Upper lobe of right lung (tissue), 1 donor: ENCODE measurements at regions not wholly inside any gene's neighbourhood (a gene's known extent, or its start where the extent isn't known, plus 50 kb on each side); places are given as distances from the start of the nearest gene placed in this dataset.

Experiments used
- ATAC-seq: fragments of 200-7000 bp; cut with Tn5 transposase; one replicate; pipeline ENCODE4 v1.9.1; 2020; ENCODE audit warnings: mild to moderate bottlenecking, moderate library complexity
- DNase-seq: peaks from one replicate; pipeline ENCODE4 v3.0.0-alpha.2; 2020
- H3K27ac ChIP-seq: fragments of 200-600 bp; one replicate; pipeline ENCODE4 v1.8.0; 2022
- H3K27me3 ChIP-seq: fragments of 200-600 bp; one replicate; pipeline ENCODE4 v1.8.0; 2022; ENCODE audit warnings: mild to moderate bottlenecking
- H3K36me3 ChIP-seq: fragments of 200-600 bp; one replicate; pipeline ENCODE4 v1.8.0; 2022
- H3K4me1 ChIP-seq: fragments of 200-600 bp; one replicate; pipeline ENCODE4 v1.8.0; 2022
- H3K4me3 ChIP-seq: fragments of 200-600 bp; one replicate; pipeline ENCODE4 v1.8.0; 2022; ENCODE audit warnings: mild to moderate bottlenecking
- H3K9me3 ChIP-seq: fragments of 200-600 bp; one replicate; pipeline ENCODE4 v1.8.0; 2022
- intact Hi-C: fragments of 100-400 bp; cut with DNase I; formaldehyde crosslinking; loops from one replicate; pipeline ENCODE4 v1.11.0; 2022
- TF ChIP-seq, protein P1 (sequence below): fragments of 200-600 bp; IDR thresholded peaks from one replicate; pipeline ENCODE4 v1.8.0; 2022; ENCODE audit warnings: antibody characterized with exemption
- donor health status: DM: no; HTN: yes; CAD: no; lungs with severe emphysema.

DNA sequence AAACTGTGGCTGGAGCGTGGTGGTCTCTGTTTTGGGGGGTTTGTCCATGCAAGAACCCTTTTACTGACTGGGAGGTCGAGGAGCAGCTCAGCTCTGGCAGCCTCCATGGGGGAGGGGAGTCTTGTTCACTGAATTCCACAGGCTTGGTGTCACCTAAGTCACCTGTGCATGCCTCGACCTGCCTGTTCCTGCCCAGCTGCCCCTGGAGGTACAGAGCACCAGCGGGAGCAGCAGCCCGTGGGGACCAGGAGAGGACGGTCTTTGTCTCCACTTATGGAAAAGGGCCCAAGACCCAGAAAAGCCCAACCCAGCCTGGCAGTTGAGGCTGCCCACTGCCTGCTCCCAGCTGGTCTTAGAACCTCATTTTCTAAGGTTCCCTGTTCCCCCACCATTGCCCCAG lies 168.7 kb upstream of the AGAP1 start:
- Histone ChIP-seq H3K4me3 (no peak overlapping the region), H3K27me3 (no peaks in the 10 kb centered on the region), H3K4me1 (no peaks in the 10 kb centered on the region), H3K9me3 (no peaks in the 10 kb centered on the region), H3K36me3 (no peaks in the 10 kb centered on the region), H3K27ac (no peak overlapping the region)
- DNase-seq (no peak), ATAC-seq (peak; percentile 36)
- intact Hi-C loops = no loop called here
- TF ChIP-seq, protein P1, sequence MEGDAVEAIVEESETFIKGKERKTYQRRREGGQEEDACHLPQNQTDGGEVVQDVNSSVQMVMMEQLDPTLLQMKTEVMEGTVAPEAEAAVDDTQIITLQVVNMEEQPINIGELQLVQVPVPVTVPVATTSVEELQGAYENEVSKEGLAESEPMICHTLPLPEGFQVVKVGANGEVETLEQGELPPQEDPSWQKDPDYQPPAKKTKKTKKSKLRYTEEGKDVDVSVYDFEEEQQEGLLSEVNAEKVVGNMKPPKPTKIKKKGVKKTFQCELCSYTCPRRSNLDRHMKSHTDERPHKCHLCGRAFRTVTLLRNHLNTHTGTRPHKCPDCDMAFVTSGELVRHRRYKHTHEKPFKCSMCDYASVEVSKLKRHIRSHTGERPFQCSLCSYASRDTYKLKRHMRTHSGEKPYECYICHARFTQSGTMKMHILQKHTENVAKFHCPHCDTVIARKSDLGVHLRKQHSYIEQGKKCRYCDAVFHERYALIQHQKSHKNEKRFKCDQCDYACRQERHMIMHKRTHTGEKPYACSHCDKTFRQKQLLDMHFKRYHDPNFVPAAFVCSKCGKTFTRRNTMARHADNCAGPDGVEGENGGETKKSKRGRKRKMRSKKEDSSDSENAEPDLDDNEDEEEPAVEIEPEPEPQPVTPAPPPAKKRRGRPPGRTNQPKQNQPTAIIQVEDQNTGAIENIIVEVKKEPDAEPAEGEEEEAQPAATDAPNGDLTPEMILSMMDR = no peak

DNA sequence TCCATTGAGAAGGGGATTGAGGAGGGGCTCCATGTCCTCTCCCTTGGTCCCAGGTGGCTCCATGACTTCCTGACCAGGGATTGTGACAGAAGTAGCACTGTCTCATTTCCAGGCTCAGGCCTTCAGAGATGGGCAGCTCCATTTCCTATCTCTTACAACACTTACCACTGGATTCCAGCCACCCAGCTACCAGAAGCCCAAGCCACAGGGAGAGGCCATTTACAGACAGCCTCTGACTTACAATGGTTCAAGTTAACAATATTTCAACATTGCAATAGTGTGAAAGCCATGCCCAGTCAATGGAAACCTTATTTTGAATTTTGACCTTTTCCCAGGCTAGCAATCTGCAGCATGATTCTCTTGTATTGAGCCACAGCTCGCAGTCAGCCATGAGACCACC lies 164.9 kb upstream of the AGAP1 start:
- TF ChIP-seq, protein P1 = no peak
- no peak overlapping the region for H3K4me3 ChIP-seq
- ATAC-seq = no peak
- H3K27ac ChIP-seq = no peak overlapping the region
- intact Hi-C loops = no loop called here
- no peaks in the 10 kb centered on the region for H3K9me3 ChIP-seq
- no peaks in the 10 kb centered on the region for H3K27me3 ChIP-seq
- no peak for DNase-seq
- no peaks in the 10 kb centered on the region for H3K36me3 ChIP-seq
- no peaks in the 10 kb centered on the region for H3K4me1 ChIP-seq

DNA sequence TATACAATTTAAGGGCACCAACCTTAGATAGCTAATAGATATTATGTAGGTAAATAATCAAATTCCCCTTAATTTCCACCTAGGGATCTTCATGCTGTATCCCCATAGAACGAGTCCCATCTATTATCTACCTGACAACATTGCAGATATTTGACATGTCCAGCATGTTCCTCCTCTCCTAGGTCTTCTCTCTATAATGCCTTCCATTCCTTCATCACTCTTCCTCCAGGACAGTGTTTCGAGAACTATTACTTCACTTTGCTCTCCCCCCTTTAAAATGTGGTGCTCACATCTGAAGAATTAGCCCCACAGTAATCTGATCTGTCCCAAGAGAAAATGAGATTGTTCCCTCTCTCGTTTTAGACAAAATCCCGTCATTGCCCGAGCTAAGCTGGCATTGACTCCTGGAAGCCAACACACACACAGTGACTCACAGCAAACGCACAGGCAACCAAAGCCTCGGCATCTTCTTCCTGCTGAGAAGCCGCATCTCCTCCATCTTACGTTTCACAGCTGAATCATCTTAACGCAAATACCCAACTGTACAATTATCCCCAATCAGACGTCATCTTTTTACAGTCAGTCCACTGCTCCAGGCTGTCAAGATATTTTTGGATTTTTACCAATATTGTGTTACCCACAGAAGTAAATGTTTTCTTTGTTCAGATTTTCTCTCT lies 162.9 kb upstream of the AGAP1 start:
- H3K27ac ChIP-seq = no peak overlapping the region
- ATAC-seq = no peak
- no peaks in the 10 kb centered on the region for H3K4me1 ChIP-seq
- no peaks in the 10 kb centered on the region for H3K36me3 ChIP-seq
- intact Hi-C loops = no loop called here
- DNase-seq = no peak
- H3K4me3 ChIP-seq = no peak overlapping the region
- H3K27me3 ChIP-seq = no peaks in the 10 kb centered on the region
- TF ChIP-seq, protein P1 = no peak
- H3K9me3 ChIP-seq = no peaks in the 10 kb centered on the region

DNA sequence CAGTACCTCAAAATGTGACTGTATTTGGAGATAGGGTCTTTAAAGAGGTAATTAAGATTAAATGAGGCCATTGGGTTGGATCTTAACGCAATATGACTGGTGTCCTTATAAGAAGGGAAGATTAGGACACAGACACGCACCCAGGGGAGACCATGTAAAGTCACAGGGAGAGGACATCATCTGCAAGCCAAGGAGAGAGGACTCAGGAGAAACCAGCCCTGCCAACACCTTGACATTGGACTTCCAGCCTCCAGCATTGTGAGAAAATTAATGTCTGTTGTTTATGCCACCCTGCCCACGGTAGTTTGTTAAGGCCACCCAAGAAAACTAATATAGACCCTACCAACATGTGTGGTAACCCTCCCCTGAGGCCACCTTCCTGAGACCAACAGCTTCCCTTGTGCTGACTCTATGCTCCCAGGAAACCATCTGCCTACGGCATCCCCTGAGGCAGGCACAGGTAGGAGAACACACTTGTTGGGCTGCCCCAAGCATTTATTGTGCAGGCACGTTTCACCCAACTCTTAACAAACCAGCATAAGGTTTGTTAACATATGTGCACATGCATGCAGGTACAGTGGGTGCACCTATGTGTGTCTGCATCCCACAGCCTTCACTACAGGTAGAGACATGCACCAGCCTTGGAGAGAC lies 161.5 kb upstream of the AGAP1 start:
- no peak overlapping the region for H3K27ac ChIP-seq
- intact Hi-C loops = no loop called here
- H3K4me1 ChIP-seq = no peaks in the 10 kb centered on the region
- no peaks in the 10 kb centered on the region for H3K9me3 ChIP-seq
- H3K27me3 ChIP-seq = no peaks in the 10 kb centered on the region
- no peak overlapping the region for H3K4me3 ChIP-seq
- ATAC-seq = no peak
- TF ChIP-seq, protein P1 = no peak
- H3K36me3 ChIP-seq = no peaks in the 10 kb centered on the region
- no peak for DNase-seq

DNA sequence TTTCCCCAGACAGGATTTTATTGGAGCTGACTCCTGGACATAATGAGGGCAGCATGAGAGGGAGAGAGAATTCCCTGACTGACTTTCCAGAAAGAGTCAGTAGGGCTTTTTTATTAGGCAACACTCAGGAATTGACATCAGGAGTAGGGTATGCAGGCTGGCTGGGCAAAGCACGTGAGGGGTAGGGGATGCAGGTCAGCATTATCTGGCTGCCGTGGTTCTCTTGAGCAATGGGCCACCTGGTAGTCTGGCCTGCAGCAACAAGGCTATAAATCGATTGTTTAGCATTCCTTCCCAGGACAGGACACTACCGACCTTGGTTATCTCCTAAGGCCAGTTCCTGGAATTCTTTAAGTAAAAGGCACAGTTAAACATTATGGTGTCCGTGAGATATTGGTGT lies 160.8 kb upstream of the AGAP1 start:
- Histone ChIP-seq H3K27me3 (no peaks in the 10 kb centered on the region), H3K36me3 (no peaks in the 10 kb centered on the region), H3K9me3 (no peaks in the 10 kb centered on the region), H3K4me3 (no peak overlapping the region), H3K27ac (no peak overlapping the region), H3K4me1 (no peaks in the 10 kb centered on the region)
- TF ChIP-seq, protein P1 = no peak
- intact Hi-C loops = no loop called here
- DNase-seq (no peak), ATAC-seq (no peak)
